C4-2B (cell line): ENCODE measurements at regions not wholly inside any gene's neighbourhood (a gene's known extent, or its start where the extent isn't known, plus 50 kb on each side); places are given as distances from the start of the nearest gene placed in this dataset.

ENCODE experiments used
- CTCF ChIP-seq: fragments of 450-650 bp; conservative IDR thresholded peaks from 2 replicates; pipeline ENCODE4 v1.5.1; 2017; ENCODE audit warnings: mild to moderate bottlenecking
- ZFX ChIP-seq: fragments of 450-650 bp; IDR thresholded peaks from 2 replicates; pipeline ENCODE4 v1.6.1; 2017

GRCh38 chr7:84738583-84739150, 448.2 kb downstream of the SEMA3D start:
- TF ChIP-seq CTCF: no peak
- TF ChIP-seq ZFX: no peak
